Esophagus squamous epithelium (tissue), 4 donors: ENCODE measurements at regions not wholly inside any gene's neighbourhood (a gene's known extent, or its start where the extent isn't known, plus 50 kb on each side); places are given as distances from the start of the nearest gene placed in this dataset.

Source experiments
- POLR2A ChIP-seq, 4 donors: fragments of 450-650 bp; IDR thresholded peaks; one replicate each; pipeline ENCODE4 v1.6.1; 2017; ENCODE audit warnings: antibody characterized with exemption in 4 of 4, mild to moderate bottlenecking in 4 of 4, moderate library complexity in 3 of 4
- TF ChIP-seq, protein P1 (sequence below), 6 experiments: fragments of 450-650 bp in 4 of 6; fragments of 200-600 bp in 2 of 6; sonication (generic) in 2 of 6; IDR thresholded peaks; one replicate each; pipeline ENCODE4 v1.5.1; 2016 to 2019; ENCODE audit warnings: antibody characterized with exemption in 6 of 6, mild to moderate bottlenecking in 4 of 6, moderate library complexity in 4 of 6

DNA sequence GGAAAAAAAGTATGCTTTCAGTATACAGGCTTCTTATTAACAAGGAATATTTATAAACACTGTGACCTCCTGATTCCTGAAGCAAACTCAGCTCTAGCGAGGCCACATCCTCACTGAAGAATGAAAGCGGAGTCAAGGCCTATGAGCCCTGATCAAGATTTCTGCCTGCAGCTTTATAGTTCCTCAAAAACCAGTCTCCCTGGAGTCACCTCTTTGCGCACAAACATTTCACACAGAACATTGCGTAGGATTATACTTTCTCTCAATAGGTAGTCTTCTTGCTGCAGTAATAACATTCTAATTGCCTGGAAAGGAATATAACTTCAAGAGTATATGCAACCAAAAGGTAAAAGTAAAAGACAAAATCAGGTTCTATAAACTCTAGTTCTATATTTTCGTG is 62.9 kb downstream of the SLC24A2 start:
- TF ChIP-seq, protein P1, sequence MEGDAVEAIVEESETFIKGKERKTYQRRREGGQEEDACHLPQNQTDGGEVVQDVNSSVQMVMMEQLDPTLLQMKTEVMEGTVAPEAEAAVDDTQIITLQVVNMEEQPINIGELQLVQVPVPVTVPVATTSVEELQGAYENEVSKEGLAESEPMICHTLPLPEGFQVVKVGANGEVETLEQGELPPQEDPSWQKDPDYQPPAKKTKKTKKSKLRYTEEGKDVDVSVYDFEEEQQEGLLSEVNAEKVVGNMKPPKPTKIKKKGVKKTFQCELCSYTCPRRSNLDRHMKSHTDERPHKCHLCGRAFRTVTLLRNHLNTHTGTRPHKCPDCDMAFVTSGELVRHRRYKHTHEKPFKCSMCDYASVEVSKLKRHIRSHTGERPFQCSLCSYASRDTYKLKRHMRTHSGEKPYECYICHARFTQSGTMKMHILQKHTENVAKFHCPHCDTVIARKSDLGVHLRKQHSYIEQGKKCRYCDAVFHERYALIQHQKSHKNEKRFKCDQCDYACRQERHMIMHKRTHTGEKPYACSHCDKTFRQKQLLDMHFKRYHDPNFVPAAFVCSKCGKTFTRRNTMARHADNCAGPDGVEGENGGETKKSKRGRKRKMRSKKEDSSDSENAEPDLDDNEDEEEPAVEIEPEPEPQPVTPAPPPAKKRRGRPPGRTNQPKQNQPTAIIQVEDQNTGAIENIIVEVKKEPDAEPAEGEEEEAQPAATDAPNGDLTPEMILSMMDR (IDR thresholded peaks at IDR 0.05) = no peak
- no peak for TF ChIP-seq POLR2A (IDR thresholded peaks at IDR 0.05)
